GM23338 (cell line): ENCODE measurements at regions not wholly inside any gene's neighbourhood (a gene's known extent, or its start where the extent isn't known, plus 50 kb on each side); places are given as distances from the start of the nearest gene placed in this dataset.
"Not testable (repeated sequence)": the region's sequence is repeated elsewhere in the genome, so short reads cannot be mapped to it uniquely, and the experiment has no call there.

Experiments
- ATAC-seq: fragments of 200-7000 bp; cut with Tn5 transposase; 3 replicates; pipeline ENCODE4 v1.9.1; 2020
- DNase-seq: peaks from one replicate; pipeline ENCODE4 v3.0.0-alpha.2; 2015; ENCODE audit warnings: low spot score
- H2AFZ ChIP-seq: fragments of 200-600 bp; sonication (generic); 2 replicates; pipeline ENCODE4 v1.8.0; 2016; ENCODE audit warnings: antibody characterized with exemption, mild to moderate bottlenecking, moderate library complexity
- H3F3A ChIP-seq: fragments of 200-600 bp; sonication (generic); replicated peaks from 2 replicates; pipeline ENCODE4 v1.8.0; 2017; ENCODE audit warnings: antibody characterized with exemption, mixed run types, low read depth
- H3K27ac ChIP-seq: fragments of 200-600 bp; sonication (generic); 2 replicates; pipeline ENCODE4 v1.6.1; 2016; ENCODE audit warnings: low read depth
- H3K27me3 ChIP-seq: fragments of 200-600 bp; sonication (generic); 2 replicates; pipeline ENCODE4 v1.8.0; 2016; ENCODE audit warnings: mild to moderate bottlenecking, mixed run types, moderate library complexity; ENCODE audit not compliant: insufficient read depth
- H3K36me3 ChIP-seq: fragments of 200-600 bp; sonication (generic); 2 replicates; pipeline ENCODE4 v1.8.0; 2016; ENCODE audit warnings: mild to moderate bottlenecking; ENCODE audit not compliant: insufficient read depth
- H3K4me1 ChIP-seq: fragments of 200-600 bp; sonication (generic); 2 replicates; pipeline ENCODE4 v1.8.0; 2016; ENCODE audit warnings: mild to moderate bottlenecking, moderate library complexity; ENCODE audit not compliant: insufficient read depth
- H3K4me2 ChIP-seq: fragments of 200-600 bp; sonication (generic); 2 replicates; pipeline ENCODE4 v1.7.1; 2017; ENCODE audit warnings: mixed run types
- H3K4me3 ChIP-seq: fragments of 200-600 bp; sonication (generic); 2 replicates; pipeline ENCODE4 v1.6.1; 2016; ENCODE audit warnings: mixed run types
- H3K79me2 ChIP-seq: fragments of 200-600 bp; sonication (generic); replicated peaks from 2 replicates; pipeline ENCODE4 v1.8.0; 2017; ENCODE audit warnings: mild to moderate bottlenecking; ENCODE audit not compliant: insufficient read depth
- H3K9me2 ChIP-seq: fragments of 200-600 bp; sonication (generic); 2 replicates; pipeline ENCODE4 v1.8.0; 2017; ENCODE audit not compliant: insufficient read depth
- H4K20me1 ChIP-seq: fragments of 200-600 bp; sonication (generic); replicated peaks from 2 replicates; pipeline ENCODE4 v1.8.0; 2017; ENCODE audit warnings: mild to moderate bottlenecking; ENCODE audit not compliant: insufficient read depth
- H3K27ac Mint-ChIP-seq: 2 replicates; pipeline ENCODE4 v1.8.0; 2020; ENCODE audit warnings: inconsistent platforms, mild to moderate bottlenecking, moderate library complexity, mixed read lengths
- H3K27me3 Mint-ChIP-seq: 3 replicates; pipeline ENCODE4 v1.8.0; 2022; ENCODE audit warnings: low read depth, mild to moderate bottlenecking, moderate library complexity, mixed read lengths, inconsistent platforms; ENCODE audit not compliant: insufficient read depth, poor library complexity
- H3K36me3 Mint-ChIP-seq: 3 replicates; pipeline ENCODE4 v1.8.0; 2021; ENCODE audit warnings: low read depth, mild to moderate bottlenecking, inconsistent platforms, moderate library complexity, mixed read lengths
- H3K4me1 Mint-ChIP-seq: 3 replicates; pipeline ENCODE4 v1.8.0; 2020; ENCODE audit warnings: mild to moderate bottlenecking, inconsistent platforms, mixed read lengths
- H3K4me3 Mint-ChIP-seq: 3 replicates; pipeline ENCODE4 v1.8.0; 2021; ENCODE audit warnings: moderate library complexity, mild to moderate bottlenecking, inconsistent platforms, mixed read lengths
- H3K9me3 Mint-ChIP-seq: 3 replicates; pipeline ENCODE4 v1.8.0; 2020; ENCODE audit warnings: moderate library complexity, mild to moderate bottlenecking, inconsistent platforms, mixed read lengths
- CTCF ChIP-seq, 2 experiments: fragments of 200-600 bp in 1 of 2; sonication (generic) in 1 of 2; conservative IDR thresholded peaks; 2 replicates each; pipeline versions ENCODE4 v1.5.1 to v1.6.1; 2016 to 2017; ENCODE audit warnings: antibody characterized with exemption in 2 of 2, low read depth in 2 of 2, mild to moderate bottlenecking in 2 of 2, moderate library complexity in 1 of 2
- ETS1 ChIP-seq: IDR thresholded peaks from 2 replicates; pipeline ENCODE4 v1.6.1; 2016; ENCODE audit warnings: antibody characterized with exemption
- EZH2phosphoT487 ChIP-seq: fragments of 200-600 bp; sonication (generic); IDR thresholded peaks from one replicate; pipeline ENCODE4 v1.8.1; 2018; ENCODE audit warnings: antibody characterized with exemption; ENCODE audit not compliant: unreplicated experiment
- NANOG ChIP-seq: IDR thresholded peaks from 2 replicates; pipeline ENCODE4 v1.6.1; 2016; ENCODE audit warnings: antibody characterized with exemption, borderline replicate concordance
- POLR2AphosphoS5 ChIP-seq: IDR thresholded peaks from 2 replicates; pipeline ENCODE4 v1.6.1; 2016; ENCODE audit warnings: antibody characterized with exemption, low read depth
- REST ChIP-seq: IDR thresholded peaks from one replicate; pipeline ENCODE4 v1.6.1; 2018; ENCODE audit warnings: antibody characterized with exemption; ENCODE audit not compliant: unreplicated experiment
- STAT1 ChIP-seq: IDR thresholded peaks from one replicate; pipeline ENCODE4 v1.6.1; 2016; ENCODE audit warnings: antibody characterized with exemption; ENCODE audit not compliant: unreplicated experiment
- ZNF114 ChIP-seq: fragments of 250-450 bp; sonication (Bioruptor Pico); IDR thresholded peaks from 2 replicates; pipeline ENCODE4 v1.5.0; 2020; ENCODE audit warnings: mild to moderate bottlenecking, moderate library complexity
- ZNF331 ChIP-seq: fragments of 250-450 bp; sonication (Bioruptor Pico); IDR thresholded peaks from 2 replicates; pipeline ENCODE4 v1.5.0; 2020; ENCODE audit warnings: low read depth, mild to moderate bottlenecking, moderate library complexity

- no peak for TF ChIP-seq NANOG
- TF ChIP-seq EZH2phosphoT487: no peak
- TF ChIP-seq CTCF (conservative IDR thresholded peaks at IDR 0.05; ENCODE audit: low read depth in 2 of 2): no peak
- TF ChIP-seq STAT1: no peak
- no peak for TF ChIP-seq ZNF331
Observed at GRCh38 chr16:64269756-64270155, 852.1 kb downstream of the CDH11 start (continued).

- Mint-ChIP-seq H3K27me3 (no peaks in the 10 kb centered on the region), H3K27ac (no peak overlapping the region), H3K4me1 (no peaks in the 10 kb centered on the region), H3K36me3 (no peaks in the 10 kb centered on the region), H3K4me3 (no peak overlapping the region), H3K9me3 (no peaks in the 10 kb centered on the region)
- Histone ChIP-seq H3K4me1 (no peaks in the 10 kb centered on the region), H3K4me3 (no peak overlapping the region), H3K9me2 (no peaks in the 10 kb centered on the region), H4K20me1 (no peaks in the 10 kb centered on the region), H3K27me3 (no peaks in the 10 kb centered on the region), H2AFZ (no peak overlapping the region), H3F3A (no peaks in the 10 kb centered on the region), H3K79me2 (no peaks in the 10 kb centered on the region), H3K36me3 (no peaks in the 10 kb centered on the region), H3K4me2 (no peak overlapping the region), H3K27ac (no peak overlapping the region)
- ATAC-seq (no peak), DNase-seq (no peak)
- TF ChIP-seq REST (no peak), NANOG (no peak), POLR2AphosphoS5 (no peak), ZNF114 (CRISPR knock-in tag) (no peak), ETS1 (no peak)
Observed at GRCh38 chr16:64265756-64266155, 856.1 kb downstream of the CDH11 start.

GRCh38 chr16:64260631-64261401 lies 861.0 kb downstream of the CDH11 start:
- not testable (repeated sequence) for H3K4me3 Mint-ChIP-seq, H3K27ac ChIP-seq, H3K27ac Mint-ChIP-seq, H3K4me2 ChIP-seq, H3K9me2 ChIP-seq, H3K36me3 Mint-ChIP-seq, H3K9me3 Mint-ChIP-seq, H3K4me1 Mint-ChIP-seq, H2AFZ ChIP-seq, H4K20me1 ChIP-seq, DNase-seq, H3K4me3 ChIP-seq, H3K27me3 ChIP-seq, H3F3A ChIP-seq, H3K36me3 ChIP-seq, ATAC-seq, H3K79me2 ChIP-seq, H3K27me3 Mint-ChIP-seq, H3K4me1 ChIP-seq
